RWPE2 (cell line): ENCODE measurements at regions not wholly inside any gene's neighbourhood (a gene's known extent, or its start where the extent isn't known, plus 50 kb on each side); places are given as distances from the start of the nearest gene placed in this dataset.

Experiments
- ATAC-seq: fragments of 200-7000 bp; cut with Tn5 transposase; 3 replicates; pipeline ENCODE4 v1.9.1; 2021; ENCODE audit warnings: low read depth
- DNase-seq: peaks from one replicate; pipeline ENCODE4 v3.0.0-alpha.2; 2020; ENCODE audit warnings: low spot score
- H3K27ac ChIP-seq: fragments of 450-650 bp; 2 replicates; pipeline ENCODE4 v1.5.1; 2017; ENCODE audit warnings: mild to moderate bottlenecking; ENCODE audit not compliant: poor library complexity, severe bottlenecking
- H3K27me3 ChIP-seq: fragments of 250-450 bp; sonication (Bioruptor Pico); 2 replicates; pipeline ENCODE4 v1.5.1; 2021; ENCODE audit warnings: mild to moderate bottlenecking, moderate library complexity; ENCODE audit not compliant: insufficient read depth, poor library complexity, severe bottlenecking
- H3K36me3 ChIP-seq: fragments of 250-450 bp; sonication (Bioruptor Pico); 2 replicates; pipeline ENCODE4 v1.5.1; 2020; ENCODE audit warnings: low read depth, mild to moderate bottlenecking, moderate library complexity
- H3K4me1 ChIP-seq: fragments of 250-450 bp; sonication (Bioruptor Pico); 2 replicates; pipeline ENCODE4 v1.5.1; 2021; ENCODE audit warnings: mild to moderate bottlenecking, moderate library complexity; ENCODE audit not compliant: insufficient read depth, poor library complexity, severe bottlenecking
- H3K4me3 ChIP-seq: fragments of 250-450 bp; sonication (Bioruptor Pico); 2 replicates; pipeline ENCODE4 v1.5.1; 2021; ENCODE audit warnings: mild to moderate bottlenecking, moderate library complexity; ENCODE audit not compliant: severe bottlenecking
- H3K9me3 ChIP-seq: fragments of 250-450 bp; sonication (Bioruptor Pico); 2 replicates; pipeline ENCODE4 v1.5.1; 2021; ENCODE audit warnings: mild to moderate bottlenecking, moderate library complexity; ENCODE audit not compliant: severe bottlenecking
- TF ChIP-seq, protein P1 (sequence below): fragments of 450-650 bp; IDR thresholded peaks from one replicate; pipeline ENCODE4 v1.5.1; 2017; ENCODE audit warnings: mild to moderate bottlenecking, moderate library complexity; ENCODE audit not compliant: poor library complexity, severe bottlenecking

DNA sequence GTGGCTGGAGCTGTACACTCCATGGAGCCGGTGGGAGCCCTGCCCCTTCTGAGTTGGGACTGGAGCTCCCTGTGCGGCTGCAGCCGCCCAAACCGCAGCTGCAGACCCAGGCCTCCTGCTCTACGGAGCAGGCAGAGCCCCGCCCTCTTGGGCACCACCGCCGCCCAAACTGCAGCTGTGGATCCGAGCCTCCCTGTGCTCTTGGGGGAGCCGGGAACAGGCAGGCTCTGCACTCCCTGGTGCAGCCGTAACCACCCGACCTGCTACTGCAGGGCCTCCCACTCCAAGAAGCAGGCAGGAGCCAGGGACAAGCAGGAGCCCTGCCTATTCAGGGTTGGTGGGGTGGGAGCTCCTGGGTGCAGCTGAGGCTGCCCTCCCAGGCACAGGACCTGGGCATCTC, 237.5 kb upstream of the ATP6AP2 start:
- H3K36me3 ChIP-seq: no peaks in the 10 kb centered on the region
- ATAC-seq (no peak), DNase-seq (no peak)
- H3K9me3 ChIP-seq: no peaks in the 10 kb centered on the region
- H3K4me3 ChIP-seq: no peak overlapping the region
- no peaks in the 10 kb centered on the region for H3K4me1 ChIP-seq
- TF ChIP-seq, protein P1, sequence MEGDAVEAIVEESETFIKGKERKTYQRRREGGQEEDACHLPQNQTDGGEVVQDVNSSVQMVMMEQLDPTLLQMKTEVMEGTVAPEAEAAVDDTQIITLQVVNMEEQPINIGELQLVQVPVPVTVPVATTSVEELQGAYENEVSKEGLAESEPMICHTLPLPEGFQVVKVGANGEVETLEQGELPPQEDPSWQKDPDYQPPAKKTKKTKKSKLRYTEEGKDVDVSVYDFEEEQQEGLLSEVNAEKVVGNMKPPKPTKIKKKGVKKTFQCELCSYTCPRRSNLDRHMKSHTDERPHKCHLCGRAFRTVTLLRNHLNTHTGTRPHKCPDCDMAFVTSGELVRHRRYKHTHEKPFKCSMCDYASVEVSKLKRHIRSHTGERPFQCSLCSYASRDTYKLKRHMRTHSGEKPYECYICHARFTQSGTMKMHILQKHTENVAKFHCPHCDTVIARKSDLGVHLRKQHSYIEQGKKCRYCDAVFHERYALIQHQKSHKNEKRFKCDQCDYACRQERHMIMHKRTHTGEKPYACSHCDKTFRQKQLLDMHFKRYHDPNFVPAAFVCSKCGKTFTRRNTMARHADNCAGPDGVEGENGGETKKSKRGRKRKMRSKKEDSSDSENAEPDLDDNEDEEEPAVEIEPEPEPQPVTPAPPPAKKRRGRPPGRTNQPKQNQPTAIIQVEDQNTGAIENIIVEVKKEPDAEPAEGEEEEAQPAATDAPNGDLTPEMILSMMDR: no peak
- H3K27ac ChIP-seq: no peak overlapping the region
- no peaks in the 10 kb centered on the region for H3K27me3 ChIP-seq

- Histone ChIP-seq H3K4me1 (no peaks in the 10 kb centered on the region), H3K4me3 (no peak overlapping the region), H3K27me3 (no peaks in the 10 kb centered on the region), H3K9me3 (no peaks in the 10 kb centered on the region), H3K27ac (no peak overlapping the region), H3K36me3 (no peaks in the 10 kb centered on the region)
- TF ChIP-seq, protein P1: no peak
- no peak for DNase-seq
- no peak for ATAC-seq
Observed at GRCh38 chrX:40340116-40340515, 240.7 kb upstream of the ATP6AP2 start.

DNA sequence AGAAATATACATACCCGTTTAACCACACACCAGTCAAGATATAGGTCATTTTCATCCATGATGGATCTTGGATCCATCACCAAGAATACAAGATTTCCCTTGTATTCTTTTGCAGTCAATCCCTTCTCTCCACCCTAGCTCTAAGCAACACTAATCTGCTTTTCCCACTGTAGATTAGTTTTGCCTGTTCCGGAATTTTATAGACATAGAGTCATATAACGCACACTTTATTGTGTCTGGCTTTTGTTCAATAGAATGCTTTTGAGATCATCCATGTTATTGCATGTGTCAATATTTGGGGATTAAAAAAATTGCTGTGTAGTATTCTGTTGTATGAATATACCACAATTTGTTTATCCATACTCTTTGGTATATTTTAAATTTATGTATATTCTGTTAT, 235.6 kb upstream of the BCOR start:
- Histone ChIP-seq H3K4me3 (no peak overlapping the region), H3K4me1 (no peaks in the 10 kb centered on the region), H3K9me3 (no peaks in the 10 kb centered on the region), H3K27me3 (no peaks in the 10 kb centered on the region), H3K36me3 (no peaks in the 10 kb centered on the region), H3K27ac (no peak overlapping the region)
- TF ChIP-seq, protein P1: no peak
- DNase-seq (no peak), ATAC-seq (no peak)

- Histone ChIP-seq H3K4me1 (no peaks in the 10 kb centered on the region), H3K27me3 (no peaks in the 10 kb centered on the region), H3K27ac (no peak overlapping the region), H3K36me3 (no peaks in the 10 kb centered on the region), H3K4me3 (no peak overlapping the region), H3K9me3 (no peaks in the 10 kb centered on the region)
- ATAC-seq (no peak), DNase-seq (no peak)
- TF ChIP-seq, protein P1: no peak
Observed at GRCh38 chrX:40331762-40332161, 234.0 kb upstream of the BCOR start.

GRCh38 chrX:40331353-40331752, 233.6 kb upstream of the BCOR start:
- H3K27ac ChIP-seq: no peak overlapping the region
- no peak for DNase-seq
- no peaks in the 10 kb centered on the region for H3K27me3 ChIP-seq
- ATAC-seq: no peak
- TF ChIP-seq, protein P1: no peak
- H3K36me3 ChIP-seq: no peaks in the 10 kb centered on the region
- no peaks in the 10 kb centered on the region for H3K4me1 ChIP-seq
- no peak overlapping the region for H3K4me3 ChIP-seq
- no peaks in the 10 kb centered on the region for H3K9me3 ChIP-seq
